ENCODE measurements at regions not wholly inside any gene's neighbourhood (a gene's known extent, or its start where the extent isn't known, plus 50 kb on each side); places are given as distances from the start of the nearest gene placed in this dataset.

GRCh38 chr5:56535347-56535746, 280.0 kb upstream of the MAP3K1 start:
- TF ChIP-seq POLR2A (IDR thresholded peaks at IDR 0.05; ENCODE audit: low read depth): no peak
- TF ChIP-seq, protein P1, sequence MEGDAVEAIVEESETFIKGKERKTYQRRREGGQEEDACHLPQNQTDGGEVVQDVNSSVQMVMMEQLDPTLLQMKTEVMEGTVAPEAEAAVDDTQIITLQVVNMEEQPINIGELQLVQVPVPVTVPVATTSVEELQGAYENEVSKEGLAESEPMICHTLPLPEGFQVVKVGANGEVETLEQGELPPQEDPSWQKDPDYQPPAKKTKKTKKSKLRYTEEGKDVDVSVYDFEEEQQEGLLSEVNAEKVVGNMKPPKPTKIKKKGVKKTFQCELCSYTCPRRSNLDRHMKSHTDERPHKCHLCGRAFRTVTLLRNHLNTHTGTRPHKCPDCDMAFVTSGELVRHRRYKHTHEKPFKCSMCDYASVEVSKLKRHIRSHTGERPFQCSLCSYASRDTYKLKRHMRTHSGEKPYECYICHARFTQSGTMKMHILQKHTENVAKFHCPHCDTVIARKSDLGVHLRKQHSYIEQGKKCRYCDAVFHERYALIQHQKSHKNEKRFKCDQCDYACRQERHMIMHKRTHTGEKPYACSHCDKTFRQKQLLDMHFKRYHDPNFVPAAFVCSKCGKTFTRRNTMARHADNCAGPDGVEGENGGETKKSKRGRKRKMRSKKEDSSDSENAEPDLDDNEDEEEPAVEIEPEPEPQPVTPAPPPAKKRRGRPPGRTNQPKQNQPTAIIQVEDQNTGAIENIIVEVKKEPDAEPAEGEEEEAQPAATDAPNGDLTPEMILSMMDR (IDR thresholded peaks at IDR 0.05): no peak
- TF ChIP-seq EP300 (IDR thresholded peaks at IDR 0.05): no peak
